IMR-90 (cell line): ENCODE measurements at regions not wholly inside any gene's neighbourhood (a gene's known extent, or its start where the extent isn't known, plus 50 kb on each side); places are given as distances from the start of the nearest gene placed in this dataset.
A peak's percentile ranks its signal among the peaks of the same experiment; 100 is the strongest.

Source experiments
- ATAC-seq: fragments of 200-7000 bp; cut with Tn5 transposase; 2 replicates; pipeline ENCODE4 v1.9.1; 2020; ENCODE audit warnings: low read depth, mild to moderate bottlenecking, moderate library complexity
- BruUV-seq: library from RNA; stranded (reverse); fragments of 400-500 nt; replicated peaks from 2 replicates; lab custom pipeline; 2021; lab: Mats Ljungman, UMichigan
- CTCF ChIA-PET: fragments of 300-600 bp; formaldehyde crosslinking; extraction: SDS; loops from one replicate; lab custom pipeline; 2021; ENCODE audit warnings: antibody characterized with exemption; lab: Yijun Ruan, JAX
- POLR2A ChIA-PET: fragments of 300-600 bp; sonication (Branson Sonifier 250); formaldehyde crosslinking; loops from one replicate; lab custom pipeline; 2022; ENCODE audit warnings: antibody characterized with exemption; ENCODE audit not compliant: unreplicated experiment; lab: Charles Lee
- DNase-seq: peaks from one replicate; pipeline ENCODE4 v3.0.0; 2013
- H2AFZ ChIP-seq: replicated peaks from 2 replicates; pipeline ENCODE3; 2013; ENCODE audit warnings: low read length, mild to moderate bottlenecking; ENCODE audit not compliant: poor library complexity
- H2AK5ac ChIP-seq: 2 replicates; pipeline ENCODE4 v1.6.1; 2013; ENCODE audit warnings: low read depth, low read length, inconsistent platforms
- H2AK9ac ChIP-seq: replicated peaks from 2 replicates; pipeline ENCODE3; 2013; ENCODE audit warnings: mild to moderate bottlenecking, low read depth, low read length, moderate library complexity; ENCODE audit not compliant: poor library complexity
- H2BK120ac ChIP-seq: 2 replicates; pipeline ENCODE4 v1.6.1; 2013; ENCODE audit warnings: low read depth, low read length, inconsistent platforms
- H2BK15ac ChIP-seq: 3 replicates; pipeline ENCODE4 v1.6.1; 2013; ENCODE audit warnings: low read depth, low read length, inconsistent platforms
- H2BK20ac ChIP-seq: 2 replicates; pipeline ENCODE4 v1.6.1; 2013; ENCODE audit warnings: low read depth, mild to moderate bottlenecking, inconsistent platforms, low read length, moderate library complexity
- H2BK5ac ChIP-seq: 2 replicates; pipeline ENCODE4 v1.6.1; 2013; ENCODE audit warnings: mild to moderate bottlenecking, low read depth, low read length, inconsistent platforms; ENCODE audit not compliant: poor library complexity, severe bottlenecking
- H3K14ac ChIP-seq: replicated peaks from 2 replicates; pipeline ENCODE4 v1.6.1; 2013; ENCODE audit warnings: low read depth, low read length, inconsistent platforms
- H3K18ac ChIP-seq: 2 replicates; pipeline ENCODE4 v1.6.1; 2013; ENCODE audit warnings: low read depth, low read length, control low read depth
- H3K23ac ChIP-seq: 2 replicates; pipeline ENCODE4 v1.6.1; 2013; ENCODE audit warnings: low read depth, low read length, inconsistent platforms
- H3K27ac ChIP-seq: 2 replicates; pipeline ENCODE4 v1.5.1; 2013; ENCODE audit warnings: mild to moderate bottlenecking, control low read depth, low read length; ENCODE audit not compliant: insufficient read depth
- H3K27me3 ChIP-seq: 2 replicates; pipeline ENCODE4 v1.6.1; 2013; ENCODE audit warnings: low read length; ENCODE audit not compliant: control insufficient read depth, insufficient read depth
- H3K36me3 ChIP-seq: 2 replicates; pipeline ENCODE4 v1.6.1; 2013; ENCODE audit warnings: low read length, mixed read lengths; ENCODE audit not compliant: control insufficient read depth, insufficient read depth
- H3K4ac ChIP-seq: 2 replicates; pipeline ENCODE4 v1.6.1; 2013; ENCODE audit warnings: low read depth, low read length, inconsistent platforms
- H3K4me1 ChIP-seq: 2 replicates; pipeline ENCODE4 v1.6.1; 2013; ENCODE audit warnings: low read length, mixed read lengths; ENCODE audit not compliant: control insufficient read depth, insufficient read depth
- H3K4me2 ChIP-seq: 2 replicates; pipeline ENCODE4 v1.6.1; 2013; ENCODE audit warnings: low read depth, mild to moderate bottlenecking, control low read depth, low read length, moderate library complexity
- H3K4me3 ChIP-seq: 2 replicates; pipeline ENCODE4 v1.5.1; 2013; ENCODE audit warnings: low read depth, mild to moderate bottlenecking, control low read depth, low read length, moderate library complexity; ENCODE audit not compliant: insufficient read depth
- H3K56ac ChIP-seq: 2 replicates; pipeline ENCODE4 v1.6.1; 2013; ENCODE audit warnings: low read length, inconsistent platforms; ENCODE audit not compliant: insufficient read depth; ENCODE audit errors: extremely low read depth
- H3K79me1 ChIP-seq, 2 experiments: 2 replicates each; pipeline ENCODE4 v1.6.1; 2013; ENCODE audit warnings: low read length in 2 of 2, inconsistent platforms in 1 of 2, low read depth in 1 of 2
- H3K9ac ChIP-seq: 2 replicates; pipeline ENCODE4 v1.6.1; 2013; ENCODE audit warnings: low read depth, low read length, control low read depth
- H3K9me1 ChIP-seq: 2 replicates; pipeline ENCODE4 v1.6.1; 2013; ENCODE audit warnings: low read length, inconsistent platforms; ENCODE audit not compliant: insufficient read depth
- H3K9me3 ChIP-seq: 2 replicates; pipeline ENCODE4 v1.6.1; 2013; ENCODE audit warnings: low read length; ENCODE audit not compliant: control insufficient read depth, insufficient read depth
- H4K20me1 ChIP-seq: 2 replicates; pipeline ENCODE4 v1.6.1; 2013; ENCODE audit warnings: low read length, inconsistent platforms; ENCODE audit not compliant: insufficient read depth
- H4K5ac ChIP-seq: 2 replicates; pipeline ENCODE4 v1.6.1; 2013; ENCODE audit warnings: mild to moderate bottlenecking, low read depth, low read length, control low read depth
- H4K8ac ChIP-seq, 2 experiments: 2 replicates each; pipeline ENCODE4 v1.6.1; 2013; ENCODE audit warnings: low read depth in 2 of 2, low read length in 2 of 2, control low read depth in 1 of 2, inconsistent platforms in 1 of 2
- H4K91ac ChIP-seq: 2 replicates; pipeline ENCODE4 v1.6.1; 2013; ENCODE audit warnings: low read depth, low read length, inconsistent platforms; ENCODE audit not compliant: insufficient read depth
- MAZ ChIP-seq: IDR thresholded peaks from 2 replicates; pipeline ENCODE4 v1.6.1; 2012; ENCODE audit warnings: low read depth, mild to moderate bottlenecking, low read length, improper control_type of control experiment, moderate library complexity, borderline replicate concordance
- NFE2L2 ChIP-seq: fragments of 150-350 bp; IDR thresholded peaks from 2 replicates; pipeline ENCODE4 v1.6.1; 2016; ENCODE audit warnings: low read depth, mild to moderate bottlenecking, low read length
- RAD21 ChIP-seq: IDR thresholded peaks from 2 replicates; pipeline ENCODE4 v1.6.1; 2012; ENCODE audit warnings: low read length, improper control_type of control experiment
- RCOR1 ChIP-seq: IDR thresholded peaks from 2 replicates; pipeline ENCODE4 v1.6.1; 2012; ENCODE audit warnings: mild to moderate bottlenecking, low read length, improper control_type of control experiment; ENCODE audit not compliant: insufficient replicate concordance
- RFX5 ChIP-seq: IDR thresholded peaks from 2 replicates; pipeline ENCODE4 v1.8.0; 2012; ENCODE audit warnings: low read depth, mild to moderate bottlenecking, low read length, moderate library complexity
- WGBS, 2 experiments: methylation state at CpG; one replicate each; pipeline versions ENCODE4 v1.1.5 to v1.1.7; 2013; ENCODE audit warnings: missing lambda C conversion rate in 2 of 2; ENCODE audit not compliant: insufficient read length in 1 of 2; ENCODE audit errors: extremely low coverage in 2 of 2; 5-methylcytosine and 5-hydroxymethylcytosine counted together
- dilution Hi-C: fragments of 300-500 bp; cut with HindIII; formaldehyde crosslinking; loops from one replicate; pipeline ENCODE4 v1.14.3; 2018; ENCODE audit warnings: low sequenced_read_pairs; ENCODE audit not compliant: unreplicated experiment
- in situ Hi-C: fragments of 300-500 bp; cut with MboI; formaldehyde crosslinking; loops from 3 replicates; pipeline ENCODE4 v1.14.3; 2019; ENCODE audit warnings: low sequenced_read_pairs, inconsistent platforms, mixed read lengths
- intact Hi-C: fragments of 100-400 bp; cut with micrococcal nuclease; formaldehyde crosslinking; loops from 2 replicates; pipeline ENCODE4 v1.10.0; 2022
- TF ChIP-seq, protein P1 (sequence below): fragments of 150-350 bp; IDR thresholded peaks from 2 replicates; pipeline ENCODE4 v1.6.1; 2017; ENCODE audit warnings: mild to moderate bottlenecking, antibody characterized with exemption, low read length, low read depth

DNA sequence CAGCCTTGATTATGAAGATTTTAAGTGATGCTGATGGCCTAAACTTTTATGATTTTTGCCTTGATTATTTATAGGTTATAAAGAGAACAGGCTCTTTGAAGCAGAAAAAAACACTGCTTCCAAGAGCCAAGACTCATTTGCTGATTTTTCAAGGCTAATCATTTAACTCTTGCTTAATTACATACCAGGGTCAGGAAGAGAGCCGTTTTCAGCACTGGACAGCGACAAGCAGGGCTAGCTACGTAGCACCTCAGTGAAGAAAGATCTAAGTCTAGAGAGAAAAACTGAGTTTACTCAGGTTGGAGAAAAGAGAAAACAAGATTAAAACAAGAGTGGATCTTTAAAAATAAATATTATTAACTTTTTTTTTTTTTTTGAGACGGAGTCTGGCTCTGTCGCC is 615.4 kb upstream of the B3GAT1 start:
- no peak overlapping the region for H2BK5ac ChIP-seq
- no peak overlapping the region for H3K4me3 ChIP-seq
- H3K9me1 ChIP-seq = no peaks in the 10 kb centered on the region
- POLR2A ChIA-PET = no interaction called here
- no peak overlapping the region for H3K14ac ChIP-seq
- no peak overlapping the region for H3K18ac ChIP-seq
- no peak overlapping the region for H3K4me2 ChIP-seq
- no peak overlapping the region for H3K4ac ChIP-seq
- no peak; the same call in 1 of the 2 replicates for ATAC-seq
- H3K9ac ChIP-seq = no peak overlapping the region
- no peaks in the 10 kb centered on the region for H3K36me3 ChIP-seq
- WGBS, 2 experiments = no CpG with 5 or more reads among the region's 5 CpGs
- H3K23ac ChIP-seq = no peak overlapping the region
- no peaks in the 10 kb centered on the region for H3K27me3 ChIP-seq
- TF ChIP-seq NFE2L2 (no peak), MAZ (no peak), RAD21 (no peak), RCOR1 (no peak), RFX5 (no peak)
- TF ChIP-seq, protein P1, sequence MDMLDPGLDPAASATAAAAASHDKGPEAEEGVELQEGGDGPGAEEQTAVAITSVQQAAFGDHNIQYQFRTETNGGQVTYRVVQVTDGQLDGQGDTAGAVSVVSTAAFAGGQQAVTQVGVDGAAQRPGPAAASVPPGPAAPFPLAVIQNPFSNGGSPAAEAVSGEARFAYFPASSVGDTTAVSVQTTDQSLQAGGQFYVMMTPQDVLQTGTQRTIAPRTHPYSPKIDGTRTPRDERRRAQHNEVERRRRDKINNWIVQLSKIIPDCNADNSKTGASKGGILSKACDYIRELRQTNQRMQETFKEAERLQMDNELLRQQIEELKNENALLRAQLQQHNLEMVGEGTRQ = no peak
- no peak overlapping the region for H2BK20ac ChIP-seq
- DNase-seq = peak; percentile 31
- no peak overlapping the region for H2AK5ac ChIP-seq
- H2AK9ac ChIP-seq = no peak overlapping the region
- dilution Hi-C loops (no loop called here), intact Hi-C loops (no loop called here), in situ Hi-C loops (no loop called here)
- no peak overlapping the region for H4K91ac ChIP-seq
- no peaks in the 10 kb centered on the region for H3K79me1 ChIP-seq
- no peak overlapping the region for H4K8ac ChIP-seq
- no peak overlapping the region for H3K56ac ChIP-seq
- H2BK120ac ChIP-seq = no peak overlapping the region
- CTCF ChIA-PET = no interaction called here
- H4K20me1 ChIP-seq = no peaks in the 10 kb centered on the region
- H2BK15ac ChIP-seq = no peak overlapping the region
- no peak overlapping the region for H4K5ac ChIP-seq
- BruUV-seq = no TSS peak
- H3K9me3 ChIP-seq = peaks cover 19% of the 10 kb centered on the region
- H2AFZ ChIP-seq = no peak overlapping the region
- H3K4me1 ChIP-seq = no peaks in the 10 kb centered on the region
- no peak overlapping the region for H3K27ac ChIP-seq
